ENCODE measurements at regions not wholly inside any gene's neighbourhood (a gene's known extent, or its start where the extent isn't known, plus 50 kb on each side); places are given as distances from the start of the nearest gene placed in this dataset.

- no peaks in the 10 kb centered on the region for H3K9me3 ChIP-seq (ENCODE audit: control insufficient read depth, low read depth, low read length)
- no peak overlapping the region for H2BK12ac ChIP-seq (ENCODE audit: insufficient read length, low read depth, low read length)
- no CpG with 5 or more reads among the region's 1 CpG for WGBS (ENCODE audit: extremely low coverage, insufficient read length, low lambda C conversion rate)
- TF ChIP-seq, protein P1, sequence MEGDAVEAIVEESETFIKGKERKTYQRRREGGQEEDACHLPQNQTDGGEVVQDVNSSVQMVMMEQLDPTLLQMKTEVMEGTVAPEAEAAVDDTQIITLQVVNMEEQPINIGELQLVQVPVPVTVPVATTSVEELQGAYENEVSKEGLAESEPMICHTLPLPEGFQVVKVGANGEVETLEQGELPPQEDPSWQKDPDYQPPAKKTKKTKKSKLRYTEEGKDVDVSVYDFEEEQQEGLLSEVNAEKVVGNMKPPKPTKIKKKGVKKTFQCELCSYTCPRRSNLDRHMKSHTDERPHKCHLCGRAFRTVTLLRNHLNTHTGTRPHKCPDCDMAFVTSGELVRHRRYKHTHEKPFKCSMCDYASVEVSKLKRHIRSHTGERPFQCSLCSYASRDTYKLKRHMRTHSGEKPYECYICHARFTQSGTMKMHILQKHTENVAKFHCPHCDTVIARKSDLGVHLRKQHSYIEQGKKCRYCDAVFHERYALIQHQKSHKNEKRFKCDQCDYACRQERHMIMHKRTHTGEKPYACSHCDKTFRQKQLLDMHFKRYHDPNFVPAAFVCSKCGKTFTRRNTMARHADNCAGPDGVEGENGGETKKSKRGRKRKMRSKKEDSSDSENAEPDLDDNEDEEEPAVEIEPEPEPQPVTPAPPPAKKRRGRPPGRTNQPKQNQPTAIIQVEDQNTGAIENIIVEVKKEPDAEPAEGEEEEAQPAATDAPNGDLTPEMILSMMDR (conservative IDR thresholded peaks at IDR 0.05) = no peak
- H3K4me1 Mint-ChIP-seq = peaks cover 8 to 15% of the 10 kb centered on the region in 2 experiments
- H3K9ac ChIP-seq (ENCODE audit: extremely low read depth, insufficient read length, low read length) = no peak overlapping the region
- no peaks in the 10 kb centered on the region; the same call in 1 of the 2 replicates for H3K27me3 Mint-ChIP-seq (ENCODE audit: low read depth)
- DNase-seq = no peak
- no peak overlapping the region for H2AFZ ChIP-seq (ENCODE audit: low read length)
- H3K79me1 ChIP-seq (ENCODE audit: insufficient read depth, low read depth, low read length, poor library complexity, severe bottlenecking) = no peaks in the 10 kb centered on the region
- no peak overlapping the region for H2BK20ac ChIP-seq (ENCODE audit: low read depth, low read length, poor library complexity, severe bottlenecking)
- H3K4me3 Mint-ChIP-seq = no peak overlapping the region
- no peaks in the 10 kb centered on the region for H3K9me3 Mint-ChIP-seq
- H3K27ac Mint-ChIP-seq = no peak overlapping the region
- no peak overlapping the region for H3K56ac ChIP-seq (ENCODE audit: insufficient read length, low read depth, low read length)
- H3K27me3 ChIP-seq (ENCODE audit: insufficient read depth, low read length) = no peaks in the 10 kb centered on the region
- H3K4me2 ChIP-seq (ENCODE audit: insufficient read depth, insufficient read length, low read length) = no peak overlapping the region
- H3K27ac ChIP-seq (ENCODE audit: insufficient read length, low read depth, low read length) = no peak overlapping the region
- no peak overlapping the region for H3K14ac ChIP-seq (ENCODE audit: insufficient read depth, low read length)
- no peaks in the 10 kb centered on the region; the same call in 1 of the 2 replicates for H3K4me1 ChIP-seq (ENCODE audit: insufficient read depth, low read length)
- no peak overlapping the region for H2AK5ac ChIP-seq (ENCODE audit: insufficient read length, low read length)
- H3K4ac ChIP-seq (ENCODE audit: low read depth, low read length) = no peak overlapping the region
- no peak overlapping the region for H4K5ac ChIP-seq (ENCODE audit: insufficient read length, low read depth, low read length)
- H3K23me2 ChIP-seq (ENCODE audit: insufficient read length, low read depth, low read length, poor library complexity, severe bottlenecking) = no peaks in the 10 kb centered on the region
- H4K91ac ChIP-seq (ENCODE audit: insufficient read length, low read depth, low read length) = no peak overlapping the region
- H4K20me1 ChIP-seq (ENCODE audit: control insufficient read depth, insufficient read depth, insufficient read length) = no peaks in the 10 kb centered on the region
- no peak overlapping the region for H2BK5ac ChIP-seq (ENCODE audit: insufficient read length, low read length)
- H3K36me3 Mint-ChIP-seq (ENCODE audit: insufficient read depth in 1 of 3, low read depth in 3 of 3) = no peaks in the 10 kb centered on the region
- no peak overlapping the region for H2BK15ac ChIP-seq (ENCODE audit: low read depth, low read length)
- no peaks in the 10 kb centered on the region for H3K79me2 ChIP-seq (ENCODE audit: insufficient read depth, low read length)
- no peak overlapping the region for H3K23ac ChIP-seq (ENCODE audit: insufficient read length, low read depth, low read length)
- no peak overlapping the region for H4K8ac ChIP-seq (replicated peaks; ENCODE audit: insufficient read length, low read depth, low read length)
- no peak overlapping the region for H3K18ac ChIP-seq (ENCODE audit: insufficient read length, low read depth, low read length)
- no peak overlapping the region for H3T11ph ChIP-seq (ENCODE audit: low read length)
- H2BK120ac ChIP-seq (ENCODE audit: low read depth, low read length, poor library complexity, severe bottlenecking) = no peak overlapping the region
These were observed 186.8 kb upstream of the SESN3 start for GRCh38 chr11:95417832-95418231.
